Dedifferentiated amniotic fluid mesenchymal stem cell (primary cell): ENCODE measurements at regions not wholly inside any gene's neighbourhood (a gene's known extent, or its start where the extent isn't known, plus 50 kb on each side); places are given as distances from the start of the nearest gene placed in this dataset.

Experiments used
- DNase-seq: peaks from one replicate; pipeline ENCODE4 v3.0.0-alpha.2; 2016; ENCODE audit errors: extremely low spot score

- peak; percentile 33 for DNase-seq
These were observed 383.0 kb upstream of the RARB start for GRCh38 chr3:25044762-25045710.

GRCh38 chr3:25046911-25047771 lies 380.9 kb upstream of the RARB start:
- DNase-seq: no peak

GRCh38 chr3:25049304-25049703 lies 378.8 kb upstream of the RARB start:
- DNase-seq: no peak

GRCh38 chr3:25053360-25053759 lies 374.7 kb upstream of the RARB start:
- DNase-seq: no peak

GRCh38 chr3:25056036-25056755 lies 371.9 kb upstream of the RARB start:
- DNase-seq: no peak

- DNase-seq: no peak
These were observed 371.2 kb upstream of the RARB start for GRCh38 chr3:25056803-25057351.

GRCh38 chr3:25057379-25057778 lies 370.7 kb upstream of the RARB start:
- no peak for DNase-seq

- DNase-seq: peak; percentile 20
These were observed 363.4 kb upstream of the RARB start for GRCh38 chr3:25064681-25065080.

- DNase-seq: no peak
These were observed 358.1 kb upstream of the RARB start for GRCh38 chr3:25069970-25070369.

GRCh38 chr3:25071846-25072245 lies 356.2 kb upstream of the RARB start:
- no peak for DNase-seq

- no peak for DNase-seq
These were observed 354.6 kb upstream of the RARB start for GRCh38 chr3:25073423-25073822.

GRCh38 chr3:25074149-25074548 lies 353.9 kb upstream of the RARB start:
- no peak for DNase-seq

GRCh38 chr3:25080461-25080860 lies 347.6 kb upstream of the RARB start:
- DNase-seq: no peak

GRCh38 chr3:25084016-25084415 lies 344.0 kb upstream of the RARB start:
- DNase-seq: no peak

GRCh38 chr3:25086721-25087120 lies 341.3 kb upstream of the RARB start:
- DNase-seq: no peak

- no peak for DNase-seq
These were observed 339.8 kb upstream of the RARB start for GRCh38 chr3:25088284-25088683.

GRCh38 chr3:25090698-25091453 lies 337.2 kb upstream of the RARB start:
- no peak for DNase-seq

GRCh38 chr3:25091934-25092333 lies 336.1 kb upstream of the RARB start:
- DNase-seq: no peak

GRCh38 chr3:25094932-25095685 lies 333.0 kb upstream of the RARB start:
- DNase-seq: peak; percentile 35

GRCh38 chr3:25096536-25096935 lies 331.5 kb upstream of the RARB start:
- DNase-seq: no peak
